ENCODE measurements at regions not wholly inside any gene's neighbourhood (a gene's known extent, or its start where the extent isn't known, plus 50 kb on each side); places are given as distances from the start of the nearest gene placed in this dataset.

DNA sequence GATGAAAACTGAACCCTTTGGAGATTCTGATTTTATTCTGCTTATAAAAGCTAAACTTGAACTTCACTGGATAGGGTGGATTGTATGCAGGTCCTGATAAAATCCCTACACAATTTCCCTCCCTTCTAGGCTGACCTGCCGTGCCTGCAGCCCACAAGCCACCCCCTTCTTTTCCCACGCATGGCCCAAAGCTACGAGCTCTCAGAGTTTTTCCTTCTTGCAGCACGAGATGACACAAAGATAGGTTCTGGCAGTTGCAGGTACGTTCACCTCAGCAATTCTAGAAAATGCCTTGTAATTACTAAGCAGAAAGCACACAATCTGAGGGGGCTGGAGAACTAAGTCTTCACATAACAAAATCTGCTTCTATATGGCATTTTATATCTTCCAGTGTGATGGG lies 110.6 kb upstream of the ATP8B1 start:
- H2BK5ac ChIP-seq (ENCODE audit: low read depth, low read length, poor library complexity, severe bottlenecking), result no peak overlapping the region
- no peak overlapping the region for H4K5ac ChIP-seq (ENCODE audit: low read depth, low read length)
- POLR2A ChIA-PET (ENCODE audit: unreplicated experiment), result no interaction called here
- H2AK5ac ChIP-seq (ENCODE audit: low read depth, low read length), result no peak overlapping the region
- in situ Hi-C loops (cut with MboI; ENCODE audit: low sequenced_read_pairs), result no loop called here
- H3K9me3 ChIP-seq (ENCODE audit: control insufficient read depth, insufficient read depth, low read length), result no peaks in the 10 kb centered on the region
- WGBS, 2 experiments (ENCODE audit: extremely low coverage in 2 of 2, insufficient read length in 1 of 2), result 84% methylated on average over 3 of the region's 5 CpGs; no CpG with 5 or more reads in 1 of the 2 experiments
- H2BK20ac ChIP-seq (ENCODE audit: low read depth, low read length), result no peak overlapping the region
- no peak overlapping the region for H3K27ac ChIP-seq (ENCODE audit: insufficient read depth, low read length)
- no TSS peak for BruUV-seq (replicated peaks)
- H3K4ac ChIP-seq (ENCODE audit: low read depth, low read length), result peak overlapping the region; percentile 32; the same call in 1 of the 2 replicates
- no peak overlapping the region for H3K56ac ChIP-seq (ENCODE audit: extremely low read depth, insufficient read depth, low read length)
- no peak overlapping the region for H3K4me3 ChIP-seq (ENCODE audit: insufficient read depth, low read depth, low read length)
- intact Hi-C loops (cut with micrococcal nuclease), result no loop called here
- no peak overlapping the region for H3K9ac ChIP-seq (ENCODE audit: low read depth, low read length)
- CTCF ChIA-PET, result no interaction called here
- peaks cover 11% of the 10 kb centered on the region for H3K4me1 ChIP-seq (ENCODE audit: control insufficient read depth, insufficient read depth, low read length)
- H4K91ac ChIP-seq (ENCODE audit: insufficient read depth, low read depth, low read length), result no peak overlapping the region
- H3K4me2 ChIP-seq (ENCODE audit: low read depth, low read length), result no peak overlapping the region
- TF ChIP-seq, protein P1, sequence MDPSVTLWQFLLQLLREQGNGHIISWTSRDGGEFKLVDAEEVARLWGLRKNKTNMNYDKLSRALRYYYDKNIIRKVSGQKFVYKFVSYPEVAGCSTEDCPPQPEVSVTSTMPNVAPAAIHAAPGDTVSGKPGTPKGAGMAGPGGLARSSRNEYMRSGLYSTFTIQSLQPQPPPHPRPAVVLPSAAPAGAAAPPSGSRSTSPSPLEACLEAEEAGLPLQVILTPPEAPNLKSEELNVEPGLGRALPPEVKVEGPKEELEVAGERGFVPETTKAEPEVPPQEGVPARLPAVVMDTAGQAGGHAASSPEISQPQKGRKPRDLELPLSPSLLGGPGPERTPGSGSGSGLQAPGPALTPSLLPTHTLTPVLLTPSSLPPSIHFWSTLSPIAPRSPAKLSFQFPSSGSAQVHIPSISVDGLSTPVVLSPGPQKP (IDR thresholded peaks at IDR 0.05; ENCODE audit: borderline replicate concordance, low read depth, low read length), result no peak
- TF ChIP-seq BHLHE40 (IDR thresholded peaks at IDR 0.05; ENCODE audit: low read depth, low read length) (no peak), MXI1 (IDR thresholded peaks at IDR 0.05; ENCODE audit: borderline replicate concordance, low read depth, low read length) (no peak), SMC3 (IDR thresholded peaks at IDR 0.05; ENCODE audit: low read depth, low read length) (no peak), NFE2L2 (IDR thresholded peaks at IDR 0.05; ENCODE audit: low read depth, low read length) (no peak), MAZ (IDR thresholded peaks at IDR 0.05; ENCODE audit: borderline replicate concordance, low read depth, low read length) (no peak), CEBPB (IDR thresholded peaks at IDR 0.05; ENCODE audit: low read depth, low read length) (no peak), POLR2A (IDR thresholded peaks at IDR 0.05; ENCODE audit: low read depth, low read length) (no peak), RCOR1 (IDR thresholded peaks at IDR 0.05; ENCODE audit: insufficient replicate concordance, low read length) (no peak), FOS (IDR thresholded peaks at IDR 0.05; ENCODE audit: low read depth, low read length) (no peak), RFX5 (IDR thresholded peaks at IDR 0.05; ENCODE audit: low read depth, low read length) (no peak), RAD21 (IDR thresholded peaks at IDR 0.05; ENCODE audit: low read length) (no peak), CHD1 (IDR thresholded peaks at IDR 0.05; ENCODE audit: low read depth, low read length) (no peak), MAFK (IDR thresholded peaks at IDR 0.05; ENCODE audit: low read depth, low read length) (no peak)
- TF ChIP-seq, protein P2, sequence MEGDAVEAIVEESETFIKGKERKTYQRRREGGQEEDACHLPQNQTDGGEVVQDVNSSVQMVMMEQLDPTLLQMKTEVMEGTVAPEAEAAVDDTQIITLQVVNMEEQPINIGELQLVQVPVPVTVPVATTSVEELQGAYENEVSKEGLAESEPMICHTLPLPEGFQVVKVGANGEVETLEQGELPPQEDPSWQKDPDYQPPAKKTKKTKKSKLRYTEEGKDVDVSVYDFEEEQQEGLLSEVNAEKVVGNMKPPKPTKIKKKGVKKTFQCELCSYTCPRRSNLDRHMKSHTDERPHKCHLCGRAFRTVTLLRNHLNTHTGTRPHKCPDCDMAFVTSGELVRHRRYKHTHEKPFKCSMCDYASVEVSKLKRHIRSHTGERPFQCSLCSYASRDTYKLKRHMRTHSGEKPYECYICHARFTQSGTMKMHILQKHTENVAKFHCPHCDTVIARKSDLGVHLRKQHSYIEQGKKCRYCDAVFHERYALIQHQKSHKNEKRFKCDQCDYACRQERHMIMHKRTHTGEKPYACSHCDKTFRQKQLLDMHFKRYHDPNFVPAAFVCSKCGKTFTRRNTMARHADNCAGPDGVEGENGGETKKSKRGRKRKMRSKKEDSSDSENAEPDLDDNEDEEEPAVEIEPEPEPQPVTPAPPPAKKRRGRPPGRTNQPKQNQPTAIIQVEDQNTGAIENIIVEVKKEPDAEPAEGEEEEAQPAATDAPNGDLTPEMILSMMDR (conservative IDR thresholded peaks at IDR 0.05; ENCODE audit: low read depth, low read length), result no peak
- H3K36me3 ChIP-seq (ENCODE audit: control insufficient read depth, insufficient read depth, low read length), result no peaks in the 10 kb centered on the region
- no peak overlapping the region; the same call in 1 of the 2 replicates for H3K14ac ChIP-seq (replicated peaks; ENCODE audit: low read depth, low read length)
- H3K79me1 ChIP-seq (ENCODE audit: low read depth in 1 of 2, low read length in 2 of 2), result no peaks in the 10 kb centered on the region
- no peak overlapping the region for H4K8ac ChIP-seq (ENCODE audit: low read depth in 2 of 2, low read length in 2 of 2)
- H3K18ac ChIP-seq (ENCODE audit: low read depth, low read length), result no peak overlapping the region
- H3K9me1 ChIP-seq (ENCODE audit: insufficient read depth, low read length), result peaks cover 5% of the 10 kb centered on the region; the same call in 1 of the 2 replicates
- dilution Hi-C loops (cut with HindIII; ENCODE audit: low sequenced_read_pairs, unreplicated experiment), result no loop called here
- H2AFZ ChIP-seq (replicated peaks; ENCODE audit: low read length, poor library complexity), result no peak overlapping the region
- H2BK120ac ChIP-seq (ENCODE audit: low read depth, low read length), result no peak overlapping the region; the same call in 1 of the 2 replicates
- no peak overlapping the region for H2AK9ac ChIP-seq (replicated peaks; ENCODE audit: low read depth, low read length, poor library complexity)
- peaks cover 3% of the 10 kb centered on the region for H3K27me3 ChIP-seq (ENCODE audit: control insufficient read depth, insufficient read depth, low read length)
- no peaks in the 10 kb centered on the region for H4K20me1 ChIP-seq (ENCODE audit: insufficient read depth, low read length)
- no peak overlapping the region for H3K23ac ChIP-seq (ENCODE audit: low read depth, low read length)
- DNase-seq (no peak), ATAC-seq (ENCODE audit: low read depth) (no peak)
- no peak overlapping the region for H2BK15ac ChIP-seq (ENCODE audit: low read depth, low read length)

Data from IMR-90 (cell line).